Esophagus squamous epithelium (tissue), 5 donors: ENCODE measurements at regions not wholly inside any gene's neighbourhood (a gene's known extent, or its start where the extent isn't known, plus 50 kb on each side); places are given as distances from the start of the nearest gene placed in this dataset.

Experiments
- DNase-seq: peaks from one replicate; lab custom pipeline; 2025; lab: John Stamatoyannopoulos, UW
- H3K27ac ChIP-seq, 4 donors: fragments of 200-600 bp; sonication (generic); one replicate each; pipeline ENCODE4 v1.5.1; 2016 to 2019; ENCODE audit warnings: mild to moderate bottlenecking in 1 of 4
- H3K27me3 ChIP-seq, 4 donors: fragments of 200-600 bp; sonication (generic); 1 replicate in 3 of 4; 2 replicates in 1 of 4; pipeline versions ENCODE4 v1.5.1 to v1.6.0; 2017 to 2021; ENCODE audit warnings: antibody characterized with exemption in 1 of 4
- H3K36me3 ChIP-seq, 3 donors: fragments of 200-600 bp; sonication (generic); one replicate each; pipeline ENCODE4 v1.5.1; 2016 to 2019
- H3K4me1 ChIP-seq, 3 donors: fragments of 200-600 bp; sonication (generic); one replicate each; pipeline ENCODE4 v1.5.1; 2017 to 2019
- H3K4me3 ChIP-seq, 4 donors: fragments of 200-600 bp; sonication (generic); 1 replicate in 3 of 4; 2 replicates in 1 of 4; pipeline ENCODE4 v1.5.1; 2016 to 2019; ENCODE audit warnings: mild to moderate bottlenecking in 2 of 4, moderate library complexity in 1 of 4
- H3K9me3 ChIP-seq, 3 donors: fragments of 200-600 bp; sonication (generic); one replicate each; pipeline ENCODE4 v1.5.1; 2016 to 2019
- CTCF ChIP-seq, 6 experiments: fragments of 450-650 bp in 4 of 6; fragments of 200-600 bp in 2 of 6; sonication (generic) in 2 of 6; IDR thresholded peaks; one replicate each; pipeline ENCODE4 v1.5.1; 2016 to 2019; ENCODE audit warnings: antibody characterized with exemption in 6 of 6, mild to moderate bottlenecking in 4 of 6, moderate library complexity in 4 of 6
- POLR2A ChIP-seq, 4 donors: fragments of 450-650 bp; IDR thresholded peaks; one replicate each; pipeline ENCODE4 v1.6.1; 2017; ENCODE audit warnings: antibody characterized with exemption in 4 of 4, mild to moderate bottlenecking in 4 of 4, moderate library complexity in 3 of 4
- WGBS, 2 donors: methylation state at CpG; one replicate each; pipeline ENCODE4 v1.1.5; 2018; 5-methylcytosine and 5-hydroxymethylcytosine counted together
- intact Hi-C: fragments of 100-400 bp; cut with DNase I; formaldehyde crosslinking; loops from one replicate; pipeline ENCODE4 v1.15.0; 2022
- donor health status: DM: yes; HTN: yes; CAD: no.

- Histone ChIP-seq H3K27me3 (no peaks in the 10 kb centered on the region), H3K4me3 (no peak overlapping the region), H3K4me1 (no peaks in the 10 kb centered on the region), H3K27ac (no peak overlapping the region), H3K36me3 (no peaks in the 10 kb centered on the region), H3K9me3 (no peaks in the 10 kb centered on the region)
- intact Hi-C loops: no loop called here
- TF ChIP-seq POLR2A (IDR thresholded peaks at IDR 0.05) (no peak), CTCF (IDR thresholded peaks at IDR 0.05) (no peak)
- no peak for DNase-seq
Observed at GRCh38 chr4:35250331-35250730, 994.0 kb downstream of the ARAP2 start.

GRCh38 chr4:35250761-35251160 is 993.6 kb downstream of the ARAP2 start:
- TF ChIP-seq CTCF (IDR thresholded peaks at IDR 0.05) (no peak), POLR2A (IDR thresholded peaks at IDR 0.05) (no peak)
- 8 to 22% methylated on average over 1 of the region's 1 CpG for WGBS, 2 donors
- no peaks in the 10 kb centered on the region for H3K27me3 ChIP-seq
- no peaks in the 10 kb centered on the region for H3K4me1 ChIP-seq
- no peaks in the 10 kb centered on the region for H3K36me3 ChIP-seq
- no peak overlapping the region for H3K27ac ChIP-seq
- DNase-seq: no peak
- no peak overlapping the region for H3K4me3 ChIP-seq
- no peaks in the 10 kb centered on the region for H3K9me3 ChIP-seq
- intact Hi-C loops: no loop called here

GRCh38 chr4:35252071-35252470 is 992.2 kb downstream of the ARAP2 start:
- 62 to 91% methylated on average over 1 of the region's 1 CpG for WGBS, 2 donors
- H3K4me3 ChIP-seq: no peak overlapping the region
- TF ChIP-seq POLR2A (IDR thresholded peaks at IDR 0.05) (no peak), CTCF (IDR thresholded peaks at IDR 0.05) (no peak)
- intact Hi-C loops: no loop called here
- H3K4me1 ChIP-seq: no peaks in the 10 kb centered on the region
- H3K36me3 ChIP-seq: no peaks in the 10 kb centered on the region
- no peak overlapping the region for H3K27ac ChIP-seq
- no peaks in the 10 kb centered on the region for H3K27me3 ChIP-seq
- no peak for DNase-seq
- H3K9me3 ChIP-seq: no peaks in the 10 kb centered on the region

- Histone ChIP-seq H3K4me1 (no peaks in the 10 kb centered on the region), H3K36me3 (no peaks in the 10 kb centered on the region), H3K27ac (no peak overlapping the region), H3K4me3 (no peak overlapping the region), H3K27me3 (no peaks in the 10 kb centered on the region), H3K9me3 (no peaks in the 10 kb centered on the region)
- DNase-seq: no peak
- intact Hi-C loops: no loop called here
- WGBS, 2 donors: 61 to 76% methylated on average over 3 of the region's 3 CpGs
- TF ChIP-seq POLR2A (IDR thresholded peaks at IDR 0.05) (no peak), CTCF (IDR thresholded peaks at IDR 0.05) (no peak)
Observed at GRCh38 chr4:35252866-35253265, 991.4 kb downstream of the ARAP2 start.

GRCh38 chr4:35253331-35253730 is 991.0 kb downstream of the ARAP2 start:
- DNase-seq: no peak
- Histone ChIP-seq H3K36me3 (no peaks in the 10 kb centered on the region), H3K4me1 (no peaks in the 10 kb centered on the region), H3K27ac (no peak overlapping the region), H3K9me3 (no peaks in the 10 kb centered on the region), H3K27me3 (no peaks in the 10 kb centered on the region), H3K4me3 (no peak overlapping the region)
- intact Hi-C loops: no loop called here
- WGBS, 2 donors: 42 to 62% methylated on average over 1 to 2 of the region's 2 CpGs
- no peak for TF ChIP-seq CTCF (IDR thresholded peaks at IDR 0.05)
- no peak for TF ChIP-seq POLR2A (IDR thresholded peaks at IDR 0.05)
